Fibroblast of villous mesenchyme (primary cell): ENCODE measurements at regions not wholly inside any gene's neighbourhood (a gene's known extent, or its start where the extent isn't known, plus 50 kb on each side); places are given as distances from the start of the nearest gene placed in this dataset.

Experiments
- DNase-seq: peaks from one replicate; pipeline ENCODE4 v3.0.0-alpha.2; 2010; ENCODE audit warnings: low read depth
- H3K4me3 ChIP-seq: 2 replicates; pipeline ENCODE4 v1.5.1; 2011; ENCODE audit warnings: low read depth, mild to moderate bottlenecking, low read length
- TF ChIP-seq, protein P1 (sequence below): IDR thresholded peaks from 2 replicates; pipeline ENCODE4 v1.5.1; 2012; ENCODE audit warnings: low read depth, mild to moderate bottlenecking, low read length; ENCODE audit not compliant: insufficient read depth

DNA sequence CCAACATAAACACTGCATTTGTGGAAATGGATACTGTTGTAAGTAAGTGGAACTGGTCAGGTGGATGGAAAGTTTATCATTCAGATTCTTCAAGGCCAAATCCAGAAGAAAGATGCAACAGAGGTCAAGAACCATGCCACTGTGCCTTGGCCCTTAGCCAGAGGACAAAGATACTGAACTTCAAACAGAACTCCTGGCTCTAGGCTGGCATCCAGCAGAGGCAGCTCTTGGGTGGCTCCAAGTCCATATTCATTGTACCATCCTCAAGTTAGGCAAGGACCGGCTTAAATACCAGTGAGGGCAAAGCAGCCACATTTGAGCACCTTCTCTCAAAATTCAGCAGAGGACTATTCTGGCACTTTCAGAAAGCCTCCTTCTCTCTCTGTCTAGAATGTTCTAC, 53.2 kb downstream of the DNAAF9 start:
- H3K4me3 ChIP-seq = no peak overlapping the region
- TF ChIP-seq, protein P1, sequence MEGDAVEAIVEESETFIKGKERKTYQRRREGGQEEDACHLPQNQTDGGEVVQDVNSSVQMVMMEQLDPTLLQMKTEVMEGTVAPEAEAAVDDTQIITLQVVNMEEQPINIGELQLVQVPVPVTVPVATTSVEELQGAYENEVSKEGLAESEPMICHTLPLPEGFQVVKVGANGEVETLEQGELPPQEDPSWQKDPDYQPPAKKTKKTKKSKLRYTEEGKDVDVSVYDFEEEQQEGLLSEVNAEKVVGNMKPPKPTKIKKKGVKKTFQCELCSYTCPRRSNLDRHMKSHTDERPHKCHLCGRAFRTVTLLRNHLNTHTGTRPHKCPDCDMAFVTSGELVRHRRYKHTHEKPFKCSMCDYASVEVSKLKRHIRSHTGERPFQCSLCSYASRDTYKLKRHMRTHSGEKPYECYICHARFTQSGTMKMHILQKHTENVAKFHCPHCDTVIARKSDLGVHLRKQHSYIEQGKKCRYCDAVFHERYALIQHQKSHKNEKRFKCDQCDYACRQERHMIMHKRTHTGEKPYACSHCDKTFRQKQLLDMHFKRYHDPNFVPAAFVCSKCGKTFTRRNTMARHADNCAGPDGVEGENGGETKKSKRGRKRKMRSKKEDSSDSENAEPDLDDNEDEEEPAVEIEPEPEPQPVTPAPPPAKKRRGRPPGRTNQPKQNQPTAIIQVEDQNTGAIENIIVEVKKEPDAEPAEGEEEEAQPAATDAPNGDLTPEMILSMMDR = no peak
- no peak for DNase-seq

DNA sequence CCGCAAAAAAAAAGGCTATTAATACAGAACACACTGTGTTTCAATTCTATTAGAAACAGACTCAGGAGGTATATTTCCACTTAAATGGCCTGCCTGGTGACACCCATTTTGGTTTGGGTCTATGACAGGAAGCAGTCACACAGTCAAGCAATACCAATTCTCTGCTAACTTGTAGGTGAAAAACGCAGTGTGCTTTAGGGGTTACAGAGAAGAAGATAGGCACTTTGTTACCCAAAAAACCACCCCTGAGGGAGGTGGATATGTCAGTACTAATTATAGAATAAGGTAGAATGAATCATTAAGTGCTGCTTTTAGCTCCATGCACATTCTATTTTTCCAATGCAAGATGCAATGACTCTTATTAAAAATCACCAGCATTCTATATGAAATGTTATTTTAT, 53.8 kb downstream of the DNAAF9 start:
- TF ChIP-seq, protein P1 = no peak
- H3K4me3 ChIP-seq = no peak overlapping the region
- DNase-seq = no peak

DNA sequence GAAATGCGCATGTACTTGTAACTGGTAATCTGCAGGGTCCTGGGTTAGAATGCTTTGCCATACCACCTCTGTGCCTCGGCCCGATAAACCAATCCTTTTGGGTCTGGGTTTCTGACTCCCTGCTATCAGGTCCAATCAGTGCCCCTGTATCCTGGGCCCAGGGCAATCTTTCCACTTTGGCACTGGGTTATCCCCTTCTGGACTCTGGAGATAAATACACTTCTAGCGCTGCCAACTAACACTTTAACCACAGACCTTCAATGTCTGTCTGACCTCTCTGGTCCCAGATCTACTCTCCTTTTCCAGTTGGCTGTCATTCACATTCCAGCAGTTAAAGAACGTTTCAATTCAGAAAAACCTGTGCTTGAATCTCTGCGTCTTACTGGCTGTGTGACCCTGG, 55.3 kb downstream of the DNAAF9 start:
- TF ChIP-seq, protein P1 = no peak
- DNase-seq = no peak
- no peak overlapping the region for H3K4me3 ChIP-seq

DNA sequence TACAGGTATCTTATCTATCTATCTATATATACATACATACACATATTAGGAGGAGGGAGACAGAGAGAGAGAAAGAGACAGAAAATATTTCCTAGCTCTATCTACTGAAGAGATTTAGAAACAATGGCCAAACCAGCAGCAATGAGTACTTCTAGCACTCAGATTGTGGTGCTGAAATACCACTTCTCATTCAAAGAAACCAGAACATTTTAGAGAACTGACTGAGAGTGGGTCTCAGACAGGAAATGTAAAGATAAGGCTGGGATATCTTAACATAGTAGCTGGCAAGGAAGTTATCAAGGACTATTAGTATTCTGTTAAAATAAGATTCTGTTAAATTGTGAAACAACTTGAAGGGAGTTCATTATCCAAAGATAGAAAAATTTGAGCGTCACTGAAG, 57.0 kb downstream of the DNAAF9 start:
- no peak for DNase-seq
- no peak overlapping the region for H3K4me3 ChIP-seq

DNA sequence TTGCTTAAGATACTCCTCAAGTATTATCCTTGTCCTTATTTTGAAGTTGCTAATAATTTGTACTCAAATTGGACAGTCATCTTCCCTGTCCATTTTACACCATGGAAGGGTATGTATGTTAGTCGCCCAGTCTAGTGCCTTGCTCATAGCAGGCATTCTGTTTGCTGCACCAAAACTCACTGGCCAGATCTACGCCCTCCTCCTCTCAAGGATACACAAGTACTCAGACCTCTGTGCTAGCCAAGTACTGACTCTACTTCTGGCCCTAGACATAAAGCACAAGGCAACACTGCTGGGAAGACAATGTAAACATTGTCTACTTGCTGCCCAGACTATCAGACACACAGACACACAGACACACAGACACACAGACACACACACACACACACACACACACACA, 57.7 kb downstream of the DNAAF9 start:
- DNase-seq = no peak
- H3K4me3 ChIP-seq = no peak overlapping the region
- TF ChIP-seq, protein P1 = no peak

More for the DNA sequence above, 57.0 kb downstream of the DNAAF9 start:
- TF ChIP-seq, protein P1 = no peak

DNA sequence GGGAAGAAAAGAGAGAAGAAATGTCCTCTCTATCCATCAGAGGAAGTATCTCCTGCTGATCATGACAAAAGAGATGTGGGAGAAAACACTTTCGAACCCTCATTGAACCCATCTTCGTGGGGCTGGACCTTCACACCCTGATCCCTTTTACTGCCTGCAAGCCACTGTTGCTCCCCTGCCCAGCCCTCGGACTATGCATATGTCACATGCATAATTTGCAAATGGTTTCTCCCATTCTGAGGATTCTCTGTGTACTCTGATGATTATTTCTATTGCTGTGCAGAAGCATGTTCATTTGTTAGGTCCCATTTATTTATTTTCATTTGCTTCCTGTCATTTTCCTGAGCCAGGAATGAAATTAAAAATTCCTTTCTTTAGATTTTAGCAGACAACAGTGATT, 64.7 kb downstream of the DNAAF9 start:
- TF ChIP-seq, protein P1 = no peak
- no peak overlapping the region for H3K4me3 ChIP-seq
- no peak for DNase-seq

DNA sequence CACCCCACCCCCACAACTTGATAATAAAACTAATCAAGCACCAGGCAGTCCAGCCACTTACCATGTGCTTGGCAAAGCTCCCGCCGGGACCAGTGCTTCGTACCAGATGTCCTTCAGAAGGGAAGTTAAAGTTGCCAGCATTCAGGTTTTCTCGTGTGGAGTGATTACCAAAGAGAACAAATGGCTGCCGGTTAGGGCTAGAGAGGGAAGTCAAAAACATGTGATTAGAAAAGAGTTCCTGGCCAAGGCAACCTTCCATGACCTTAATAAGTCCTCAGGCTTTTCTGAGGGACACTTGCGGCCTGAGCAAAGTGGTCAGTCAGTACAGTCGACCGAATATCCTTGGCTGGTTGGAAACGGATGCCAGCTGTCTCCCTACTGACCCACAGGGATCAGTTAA, 67.0 kb downstream of the DNAAF9 start:
- DNase-seq = no peak
- TF ChIP-seq, protein P1 = no peak
- H3K4me3 ChIP-seq = no peak overlapping the region
